ENCODE measurements at regions not wholly inside any gene's neighbourhood (a gene's known extent, or its start where the extent isn't known, plus 50 kb on each side); places are given as distances from the start of the nearest gene placed in this dataset.

DNA sequence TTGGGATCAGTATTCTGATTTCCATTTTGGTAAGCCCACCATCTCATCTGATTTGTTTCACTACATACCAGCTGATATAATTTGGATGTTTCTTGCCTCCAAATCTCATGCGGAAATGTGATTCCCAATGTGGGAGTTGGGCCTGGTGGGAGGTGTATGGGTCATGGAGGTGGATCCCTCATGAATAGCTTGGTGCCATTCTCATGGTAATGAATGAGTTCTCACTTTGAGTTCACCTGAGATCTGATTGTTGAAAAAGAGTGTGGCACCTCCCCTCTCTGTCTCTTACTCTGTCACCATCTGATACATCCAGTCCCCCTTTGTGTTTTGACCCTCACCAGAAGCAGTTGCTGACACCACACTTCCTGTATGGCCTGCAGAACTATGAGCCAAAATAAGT lies 347.3 kb downstream of the ARL4A start:
- TF ChIP-seq, protein P1, sequence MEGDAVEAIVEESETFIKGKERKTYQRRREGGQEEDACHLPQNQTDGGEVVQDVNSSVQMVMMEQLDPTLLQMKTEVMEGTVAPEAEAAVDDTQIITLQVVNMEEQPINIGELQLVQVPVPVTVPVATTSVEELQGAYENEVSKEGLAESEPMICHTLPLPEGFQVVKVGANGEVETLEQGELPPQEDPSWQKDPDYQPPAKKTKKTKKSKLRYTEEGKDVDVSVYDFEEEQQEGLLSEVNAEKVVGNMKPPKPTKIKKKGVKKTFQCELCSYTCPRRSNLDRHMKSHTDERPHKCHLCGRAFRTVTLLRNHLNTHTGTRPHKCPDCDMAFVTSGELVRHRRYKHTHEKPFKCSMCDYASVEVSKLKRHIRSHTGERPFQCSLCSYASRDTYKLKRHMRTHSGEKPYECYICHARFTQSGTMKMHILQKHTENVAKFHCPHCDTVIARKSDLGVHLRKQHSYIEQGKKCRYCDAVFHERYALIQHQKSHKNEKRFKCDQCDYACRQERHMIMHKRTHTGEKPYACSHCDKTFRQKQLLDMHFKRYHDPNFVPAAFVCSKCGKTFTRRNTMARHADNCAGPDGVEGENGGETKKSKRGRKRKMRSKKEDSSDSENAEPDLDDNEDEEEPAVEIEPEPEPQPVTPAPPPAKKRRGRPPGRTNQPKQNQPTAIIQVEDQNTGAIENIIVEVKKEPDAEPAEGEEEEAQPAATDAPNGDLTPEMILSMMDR (conservative IDR thresholded peaks at IDR 0.05 in 1 of 2, IDR thresholded peaks at IDR 0.05 in 1 of 2; ENCODE audit: extremely low read depth in 1 of 2, insufficient read depth in 1 of 2, low read depth in 1 of 2, low read length in 2 of 2): no peak
- TF ChIP-seq EZH2 (IDR thresholded peaks at IDR 0.05; ENCODE audit: borderline replicate concordance, low read length): no peak
